HG03521 (cell line): ENCODE measurements at regions not wholly inside any gene's neighbourhood (a gene's known extent, or its start where the extent isn't known, plus 50 kb on each side); places are given as distances from the start of the nearest gene placed in this dataset.
"Not testable (repeated sequence)": the region's sequence is repeated elsewhere in the genome, so short reads cannot be mapped to it uniquely, and the experiment has no call there.

ENCODE experiments used
- ATAC-seq: cut with Tn5 transposase; IDR thresholded peaks from one replicate; pipeline ENCODE4 v1.9.1; 2021; ENCODE audit warnings: mild to moderate bottlenecking, moderate library complexity; ENCODE audit not compliant: unreplicated experiment

GRCh38 chr6:140732991-140733390 lies 1358.5 kb upstream of the CITED2 start:
- ATAC-seq = no peak

GRCh38 chr6:140732155-140732554 lies 1357.7 kb upstream of the CITED2 start:
- ATAC-seq = no peak

DNA sequence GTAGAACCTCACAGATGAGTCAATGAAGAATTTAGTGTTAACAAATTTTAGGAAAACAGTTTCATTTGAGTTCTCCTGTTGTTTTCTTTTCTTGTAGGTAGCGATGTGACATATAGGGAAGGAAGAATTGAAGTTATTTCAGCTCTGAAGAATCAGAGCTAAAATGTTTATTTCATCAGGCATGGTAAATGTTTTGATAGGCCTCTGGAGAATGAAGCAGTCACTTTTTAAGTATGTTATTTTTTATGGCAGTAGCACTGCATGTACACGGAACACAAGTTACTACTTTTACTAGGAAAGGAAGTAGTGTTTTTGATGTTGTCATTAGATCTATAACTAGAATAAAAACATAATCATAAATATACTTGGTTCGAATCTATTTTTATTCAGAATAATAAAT lies 1357.3 kb upstream of the CITED2 start:
- ATAC-seq = no peak

GRCh38 chr6:140729521-140729920 lies 1355.1 kb upstream of the CITED2 start:
- ATAC-seq = no peak

DNA sequence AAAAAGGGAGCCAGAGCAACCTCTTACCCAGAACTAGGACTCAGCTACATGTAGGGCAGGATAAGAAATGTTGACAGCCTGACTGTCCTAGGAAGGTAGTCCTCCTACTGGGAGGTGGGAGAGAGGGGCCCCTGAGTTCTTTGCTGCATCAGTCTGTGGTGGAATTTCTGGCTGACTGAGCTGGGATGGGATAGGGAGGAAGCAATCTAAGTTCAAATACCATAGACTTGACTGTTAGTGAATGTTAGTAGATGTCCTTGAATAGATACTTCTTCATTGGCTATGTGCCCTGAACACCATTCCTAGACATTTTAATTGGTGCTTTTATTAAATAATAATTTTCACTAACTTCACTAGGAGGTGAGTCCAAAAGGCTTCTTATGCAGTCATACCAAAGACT lies 1343.6 kb upstream of the CITED2 start:
- ATAC-seq = no peak

DNA sequence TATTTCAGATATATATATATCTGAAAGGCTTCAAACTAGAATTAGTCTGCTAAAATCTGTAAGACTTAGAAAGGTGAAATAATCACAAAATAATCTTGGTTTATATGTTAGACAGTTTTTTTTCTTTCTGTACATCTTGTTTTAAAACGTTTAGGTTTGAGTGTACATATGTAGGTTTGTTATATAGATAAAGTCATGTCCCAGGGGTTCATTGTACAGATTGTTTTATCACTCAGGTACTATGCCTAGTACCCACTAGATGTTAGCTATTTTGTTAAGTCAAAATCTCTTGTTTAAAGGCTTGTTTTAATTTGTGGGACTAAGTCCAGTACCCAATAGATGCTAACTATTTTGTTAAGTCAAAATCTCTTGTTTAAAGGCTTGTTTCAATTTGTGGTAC lies 1339.0 kb upstream of the CITED2 start:
- no peak for ATAC-seq

DNA sequence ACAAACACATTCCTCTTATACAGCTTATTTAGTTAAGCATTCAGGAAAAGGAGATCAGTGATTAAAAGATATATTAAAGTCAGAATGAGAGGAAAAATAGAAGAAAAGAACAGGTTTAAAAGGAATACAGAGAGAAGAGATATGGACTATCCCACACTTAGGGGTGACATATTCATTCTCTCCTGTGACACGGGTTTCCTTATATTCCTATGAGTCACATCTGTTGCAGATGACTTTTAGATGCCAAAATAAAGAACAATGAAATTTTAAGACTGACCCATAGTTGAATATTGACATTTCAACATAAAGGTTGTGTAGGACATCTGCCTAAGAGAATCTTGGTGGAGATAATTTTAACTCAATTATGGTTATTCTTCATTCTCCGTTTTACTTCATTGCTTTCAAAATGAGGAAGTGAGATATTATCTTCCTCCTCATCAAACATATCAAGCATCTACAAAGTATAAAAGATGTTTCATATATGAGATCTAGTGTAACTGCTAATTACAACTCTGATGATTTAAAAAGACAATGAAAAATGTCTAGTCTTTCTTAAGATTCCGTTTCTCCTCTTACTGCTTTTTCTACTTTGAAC lies 1336.7 kb upstream of the CITED2 start:
- ATAC-seq = no peak

GRCh38 chr6:140708441-140708840 lies 1334.0 kb upstream of the CITED2 start:
- ATAC-seq = no peak

GRCh38 chr6:140704008-140704407 lies 1329.6 kb upstream of the CITED2 start:
- not testable (repeated sequence) for ATAC-seq

DNA sequence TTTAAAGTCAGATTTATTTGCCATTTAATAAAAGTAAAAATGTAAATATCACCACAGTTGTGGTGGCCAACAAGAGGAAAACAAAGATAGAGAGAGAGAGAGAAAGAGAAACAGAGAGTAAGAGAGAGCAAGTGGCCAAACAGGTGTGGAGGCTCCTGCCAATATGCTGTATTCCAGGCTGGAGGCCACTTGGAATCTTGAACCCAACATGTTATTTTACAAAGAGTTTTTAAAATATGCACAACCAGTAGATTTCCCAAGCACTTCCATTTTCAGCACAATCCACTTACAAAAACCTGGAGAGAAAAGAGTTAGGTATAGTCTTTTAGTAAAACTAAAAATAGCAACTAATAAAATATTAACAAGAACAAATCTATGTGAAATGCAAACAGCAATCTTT lies 1323.1 kb upstream of the CITED2 start:
- no peak for ATAC-seq

DNA sequence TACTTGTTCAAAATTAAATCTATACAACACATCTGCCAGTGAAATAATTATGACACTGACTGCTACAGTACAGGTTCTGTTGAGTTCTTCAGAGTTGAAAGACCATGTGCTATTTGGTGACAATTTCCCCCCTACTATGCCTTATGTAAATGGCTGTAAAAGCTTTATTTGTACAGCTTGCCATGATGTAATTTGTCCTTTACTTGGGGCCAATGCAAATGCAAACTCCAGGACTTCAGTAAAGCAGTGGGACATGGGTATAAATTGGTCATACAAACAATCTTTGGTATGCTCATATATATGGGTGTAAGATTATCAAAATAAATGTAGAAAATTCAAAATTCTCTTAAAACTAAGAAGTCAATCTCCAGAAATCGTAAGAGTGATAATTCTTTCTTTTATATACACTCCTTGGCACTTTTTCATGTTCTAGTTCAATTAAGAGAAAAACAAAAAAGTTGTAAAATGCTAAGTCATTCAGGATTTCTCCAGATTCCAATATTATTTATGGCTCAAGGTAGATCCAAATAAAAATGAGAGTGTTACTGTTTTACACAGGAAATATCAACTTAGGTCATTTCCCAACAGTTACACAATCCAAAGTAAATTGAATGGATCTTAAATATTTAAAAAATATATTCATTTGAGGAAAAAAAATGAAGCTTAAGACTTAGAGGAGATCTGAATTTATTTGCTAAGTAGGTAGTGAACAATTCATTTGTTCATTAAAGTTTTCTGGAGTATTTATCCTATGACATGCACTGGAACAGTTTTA lies 1310.5 kb upstream of the CITED2 start:
- no peak for ATAC-seq

DNA sequence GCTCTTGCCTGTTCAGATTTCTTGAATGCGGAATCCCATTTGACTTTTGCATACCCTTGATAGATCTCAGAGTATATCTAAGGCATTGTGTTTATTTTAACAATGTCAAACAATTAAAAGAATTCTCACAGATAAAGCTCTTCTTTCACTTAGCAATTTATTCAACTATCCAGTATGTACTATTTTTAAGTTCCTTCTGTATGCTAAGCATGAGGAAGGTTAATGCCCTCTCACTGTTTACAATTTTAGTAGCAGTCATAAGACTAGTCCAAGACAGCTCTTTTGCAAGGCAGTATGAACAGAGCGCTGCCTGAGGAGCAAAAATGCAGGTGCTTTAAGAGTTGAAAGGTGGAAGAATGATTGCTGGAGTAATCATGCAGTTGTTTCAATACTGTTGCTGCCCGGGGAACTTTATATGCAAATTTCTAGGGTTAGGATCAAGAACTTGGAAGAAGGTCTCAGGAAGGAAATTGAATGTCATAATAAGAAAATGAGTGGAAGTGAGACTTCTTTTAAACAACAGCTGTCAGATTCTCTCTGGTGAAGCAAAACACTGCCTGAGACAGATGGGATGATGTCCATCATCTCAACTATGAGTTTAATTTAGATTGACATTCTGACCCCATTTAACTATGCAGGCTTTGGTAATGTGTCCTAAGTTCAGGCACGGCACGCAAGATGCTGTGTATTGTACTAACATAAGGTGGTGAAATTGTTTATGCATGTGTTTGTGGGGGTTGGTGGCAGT lies 1303.5 kb upstream of the CITED2 start:
- ATAC-seq = no peak

DNA sequence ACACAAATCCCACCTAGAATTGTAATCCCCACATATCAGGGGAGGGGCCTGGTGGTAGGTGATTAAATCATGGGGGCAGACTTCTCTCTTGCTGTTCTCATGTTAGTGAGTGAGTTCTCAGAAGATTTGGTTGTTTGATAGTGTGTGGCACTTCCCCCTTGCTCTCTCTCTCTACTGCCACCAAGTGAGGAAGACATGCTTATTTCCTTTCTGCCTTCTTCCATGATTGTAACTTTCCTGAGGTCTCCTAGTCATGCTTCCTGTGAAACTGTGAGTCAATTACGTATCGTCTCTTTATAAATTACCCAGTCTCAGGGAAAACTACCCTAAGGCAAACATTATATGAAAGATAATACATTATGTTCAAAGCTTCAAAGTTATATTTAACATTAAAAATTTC lies 1297.5 kb upstream of the CITED2 start:
- ATAC-seq = no peak

- ATAC-seq = no peak
Observed at GRCh38 chr6:140670021-140670420, 1295.6 kb upstream of the CITED2 start.

- no peak for ATAC-seq
Observed at GRCh38 chr6:140669321-140669720, 1294.9 kb upstream of the CITED2 start.

DNA sequence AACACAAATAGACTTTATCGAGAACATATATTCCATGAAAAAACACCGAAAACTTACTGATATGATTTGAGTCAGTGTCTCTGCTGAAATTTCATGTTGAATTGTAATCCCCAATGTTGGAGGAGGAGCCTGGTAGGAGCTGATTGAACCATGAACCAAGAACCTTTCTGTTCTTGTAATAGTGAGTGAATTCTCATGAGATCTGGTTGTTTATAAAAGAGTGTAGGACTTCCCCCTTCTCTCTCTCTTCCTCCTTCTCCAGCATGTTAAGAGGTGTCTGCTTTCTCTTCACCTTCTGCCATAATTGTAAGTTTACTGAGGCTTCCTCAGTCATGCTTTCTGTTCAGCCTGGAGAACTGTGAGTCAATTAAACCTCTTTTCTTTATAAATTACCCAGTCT lies 1289.3 kb upstream of the CITED2 start:
- no peak for ATAC-seq

DNA sequence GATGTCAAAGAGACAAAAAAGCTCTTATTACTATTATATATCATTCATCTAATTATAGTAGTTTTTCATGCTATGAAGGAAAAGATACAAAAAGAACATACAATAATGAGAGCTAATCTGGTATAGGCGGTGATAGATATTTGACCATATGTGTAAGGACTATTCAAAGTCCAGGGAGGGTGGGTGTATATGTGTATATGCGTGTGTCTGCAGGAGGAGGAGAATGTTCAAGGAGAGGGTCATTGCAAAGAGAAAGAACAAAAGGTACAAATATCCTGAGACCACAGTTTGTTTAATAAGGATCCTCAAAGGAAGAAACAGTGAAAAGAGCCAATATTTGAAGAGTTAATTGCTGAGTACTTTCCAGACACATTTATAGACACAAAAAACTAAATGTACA lies 1288.6 kb upstream of the CITED2 start:
- ATAC-seq = no peak

GRCh38 chr6:140661691-140662090 lies 1287.2 kb upstream of the CITED2 start:
- ATAC-seq = no peak

DNA sequence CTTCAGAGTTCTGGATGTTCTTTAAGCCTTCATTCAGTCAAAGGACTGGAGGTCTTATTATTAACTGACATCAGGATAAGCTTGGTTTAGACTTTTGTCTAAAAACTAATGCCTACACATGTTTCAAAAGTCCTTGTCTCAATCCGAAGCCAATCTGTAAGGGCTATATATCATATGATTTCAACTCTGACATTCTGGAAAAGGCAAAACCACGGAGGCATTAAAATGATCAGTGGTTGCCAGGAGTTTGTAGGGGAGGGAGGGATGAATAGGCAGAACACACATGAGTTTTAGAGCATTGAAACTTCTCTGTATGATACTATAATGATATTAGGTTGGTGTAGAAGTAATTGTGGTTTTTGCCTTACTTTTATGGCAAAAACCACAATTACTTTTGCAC lies 1285.8 kb upstream of the CITED2 start:
- no peak for ATAC-seq

DNA sequence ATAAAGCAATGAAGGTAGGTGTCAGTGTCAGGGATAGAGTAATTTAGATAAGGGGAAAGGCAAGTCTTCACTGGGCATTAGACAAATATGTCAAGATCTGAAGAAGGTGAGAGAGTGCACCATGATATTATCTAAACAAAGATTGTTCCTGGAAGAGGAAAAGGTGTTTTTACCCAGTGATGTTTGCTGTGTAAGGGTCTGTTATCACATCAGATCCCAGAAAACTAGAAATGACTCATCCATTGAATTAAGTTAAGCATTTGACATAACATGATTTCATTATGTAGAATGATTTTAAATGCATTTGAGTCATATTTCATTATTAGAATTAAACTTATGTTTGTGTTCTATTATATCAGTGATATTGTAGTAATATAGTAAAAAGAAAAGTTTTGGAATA lies 1279.5 kb upstream of the CITED2 start:
- no peak for ATAC-seq

DNA sequence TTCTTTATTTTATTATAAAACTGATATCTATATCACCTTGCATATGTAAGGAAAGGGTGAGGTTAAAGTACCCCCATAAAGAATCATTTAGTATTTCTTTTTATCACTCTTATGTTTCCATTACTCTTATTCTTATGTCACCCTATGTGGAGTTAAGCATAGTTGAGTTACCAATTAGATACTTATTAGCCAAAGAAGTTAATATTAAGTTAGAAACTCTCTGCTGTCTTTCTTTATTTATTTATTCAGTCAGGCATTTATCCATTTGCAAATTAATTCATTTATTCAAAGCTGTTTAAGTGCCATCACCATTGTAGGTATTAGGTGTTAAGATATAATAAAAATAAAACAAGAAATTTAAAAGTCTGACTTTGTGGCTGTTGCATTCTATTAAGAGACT lies 1279.1 kb upstream of the CITED2 start:
- ATAC-seq = no peak

- not testable (repeated sequence) for ATAC-seq
Observed at GRCh38 chr6:140649502-140649901, 1275.1 kb upstream of the CITED2 start.
